NCI-H446 treated with DMSO at 0.1 percent for 48 hours (cell line): ENCODE measurements at regions not wholly inside any gene's neighbourhood (a gene's known extent, or its start where the extent isn't known, plus 50 kb on each side); places are given as distances from the start of the nearest gene placed in this dataset.

Experiments
- DNase-seq: peaks from one replicate; lab custom pipeline; 2025; lab: John Stamatoyannopoulos, UW

DNA sequence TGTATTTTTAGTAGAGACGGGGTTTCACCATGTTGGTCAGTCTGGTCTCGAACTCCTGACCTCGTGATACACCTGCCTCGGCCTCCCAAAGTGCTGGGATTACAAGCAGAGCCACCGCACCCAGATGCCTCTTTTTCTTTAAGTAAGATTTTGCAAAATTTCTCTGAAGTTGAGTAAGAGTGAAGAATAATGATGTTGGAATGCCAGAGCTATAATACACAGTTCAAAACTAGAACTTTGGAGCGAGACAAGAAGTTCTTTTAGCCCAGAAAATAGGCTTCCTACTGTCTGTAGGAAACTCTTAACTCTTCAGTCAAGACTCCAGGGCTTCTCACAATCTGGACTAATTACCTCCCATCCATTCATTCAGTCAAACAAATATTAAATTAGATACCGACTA, 51.4 kb downstream of the MARCHF4 start:
- no peak for DNase-seq

DNA sequence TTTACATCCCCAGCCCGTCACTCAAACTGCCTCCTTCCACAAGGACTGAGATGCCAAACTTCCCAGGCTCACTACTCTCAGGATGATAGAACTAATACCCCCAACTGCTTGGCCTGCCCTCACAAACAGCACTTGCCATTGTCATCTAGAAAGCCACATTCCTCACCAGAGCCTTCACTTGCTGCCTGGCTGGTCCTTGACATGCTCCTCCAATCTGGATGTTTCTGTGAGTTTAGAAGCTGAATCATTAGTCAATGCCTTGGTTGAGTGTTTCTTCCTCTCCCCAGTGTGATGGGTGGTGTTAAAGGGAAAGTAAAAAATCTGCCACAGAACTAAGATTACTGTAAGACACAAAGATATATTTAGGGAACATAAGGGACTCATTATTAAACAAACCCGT, 52.5 kb downstream of the MARCHF4 start:
- DNase-seq = no peak

DNA sequence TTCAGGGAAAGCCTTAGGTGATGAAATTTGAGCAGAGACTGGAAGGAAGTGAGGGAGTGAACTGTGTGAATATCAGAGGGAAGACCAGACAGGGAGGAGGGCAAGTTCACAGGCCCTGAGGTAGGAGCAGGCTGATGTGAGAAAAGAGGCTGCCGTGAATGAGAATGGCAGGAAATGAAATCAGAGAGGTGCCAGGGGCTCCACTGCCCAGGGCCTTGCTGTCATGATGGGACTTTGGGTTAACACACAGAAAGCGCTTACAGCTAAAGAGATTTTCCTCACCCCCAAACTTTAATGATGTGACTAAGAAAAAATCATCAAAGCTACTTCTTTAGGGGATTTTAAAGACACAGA, 53.8 kb downstream of the MARCHF4 start:
- no peak for DNase-seq

DNA sequence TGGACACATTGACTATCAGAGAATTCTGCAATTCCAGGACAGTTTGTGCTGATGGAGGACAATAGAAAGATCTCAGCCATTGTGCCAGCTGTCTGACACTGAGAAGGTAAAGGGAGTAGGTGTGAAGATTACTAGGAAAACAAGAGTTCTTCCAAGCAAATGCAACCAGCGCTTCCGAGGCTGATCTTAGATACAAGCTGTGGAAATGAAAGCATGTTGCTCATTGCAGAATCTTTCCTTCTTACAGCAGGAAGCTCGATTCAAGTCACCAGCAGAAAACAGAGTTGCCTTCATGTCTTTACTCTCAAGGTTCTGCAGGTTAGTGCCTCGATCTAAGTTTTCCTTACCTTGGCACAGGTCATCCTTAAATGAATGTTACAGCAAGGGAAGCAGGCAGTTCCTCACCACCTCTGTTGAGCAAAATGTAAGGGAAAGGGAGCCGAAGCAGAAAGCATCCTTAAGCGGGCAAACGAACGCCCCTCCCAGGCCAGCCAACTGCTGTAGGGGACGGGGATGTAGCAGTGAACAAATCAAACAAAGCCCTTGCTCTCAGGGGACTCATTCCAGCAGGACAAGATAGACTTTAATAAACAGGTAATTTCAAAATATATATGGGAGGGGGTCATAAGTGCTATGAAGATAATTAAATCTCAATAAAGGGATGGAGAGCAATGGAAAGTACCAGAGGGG, 54.3 kb downstream of the MARCHF4 start:
- no peak for DNase-seq

DNA sequence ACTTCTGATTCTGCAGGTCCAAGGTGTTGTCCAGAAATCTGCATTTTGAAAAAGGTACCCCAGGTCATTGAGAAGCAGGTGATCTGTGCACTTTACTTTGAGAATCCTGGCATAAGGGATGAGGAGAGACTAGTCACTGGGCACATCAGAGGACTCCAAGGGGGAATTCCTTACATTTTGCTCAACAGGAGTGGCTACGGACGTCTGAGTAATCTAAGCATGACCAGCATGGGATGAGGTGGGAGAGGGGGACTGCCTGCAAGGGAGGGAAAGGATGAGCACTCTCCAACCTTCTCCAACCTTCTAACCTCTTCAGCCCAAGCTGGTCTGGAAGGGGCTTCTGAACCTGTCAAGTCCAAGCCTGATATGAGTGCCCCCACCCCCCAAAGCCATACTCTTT, 55.5 kb downstream of the MARCHF4 start:
- no peak for DNase-seq

DNA sequence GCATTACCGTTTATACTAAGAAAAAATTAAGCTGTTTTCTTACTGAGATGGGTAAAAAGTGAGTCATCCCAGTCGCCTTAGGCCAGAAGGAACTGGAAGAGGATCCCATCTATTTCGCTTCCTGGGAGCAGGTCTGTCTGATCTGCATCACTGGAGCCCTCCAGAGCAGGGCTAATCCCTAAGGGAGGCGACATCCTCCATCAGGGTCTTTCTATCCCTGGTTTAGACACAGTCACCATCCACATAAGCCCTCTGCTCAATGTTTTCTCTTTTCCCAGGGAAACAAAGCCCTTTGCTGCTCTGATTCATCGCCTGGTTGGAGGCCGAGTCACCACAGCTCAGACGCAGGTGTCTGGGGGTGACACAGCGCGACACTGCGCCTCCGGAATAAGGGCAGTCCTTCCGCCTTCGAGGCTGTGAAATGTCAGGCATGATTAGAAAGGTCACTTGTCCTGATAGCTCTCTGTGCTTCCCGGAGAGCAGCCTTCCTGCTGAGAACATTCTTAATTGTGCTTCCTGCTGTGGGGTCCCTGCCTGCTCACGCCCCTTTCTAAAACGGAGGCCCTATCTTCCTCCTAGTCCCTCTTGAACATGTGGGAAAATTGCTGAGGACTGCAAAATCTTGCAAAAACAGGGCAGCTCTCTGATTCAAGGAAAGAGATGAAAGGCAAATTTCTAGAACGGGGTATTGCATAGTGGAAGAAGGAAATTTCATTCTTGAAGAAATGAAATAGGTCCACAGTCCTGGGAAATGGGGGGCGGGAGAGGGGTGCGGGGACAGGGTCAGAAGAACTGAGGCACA, 56.3 kb downstream of the MARCHF4 start:
- no peak for DNase-seq

DNA sequence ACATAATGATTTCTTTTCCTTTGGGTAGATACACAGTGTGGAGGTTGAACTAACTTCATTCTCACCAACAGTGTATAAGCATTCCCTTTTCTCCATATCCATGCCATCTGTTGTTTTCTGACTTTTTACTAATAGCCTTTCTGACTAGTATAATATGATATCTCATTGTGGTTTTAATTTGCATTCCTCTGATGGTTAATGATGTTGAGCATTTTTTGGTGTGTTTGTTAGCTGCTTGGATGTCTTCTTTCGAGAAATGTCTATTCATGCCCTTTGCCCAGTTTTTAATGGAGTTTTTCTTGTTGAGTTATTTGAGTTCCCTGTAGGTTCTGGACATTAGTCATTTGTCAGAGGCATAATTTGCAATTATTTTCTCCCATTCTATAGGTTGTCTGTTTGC, 59.8 kb downstream of the MARCHF4 start:
- DNase-seq = no peak

DNA sequence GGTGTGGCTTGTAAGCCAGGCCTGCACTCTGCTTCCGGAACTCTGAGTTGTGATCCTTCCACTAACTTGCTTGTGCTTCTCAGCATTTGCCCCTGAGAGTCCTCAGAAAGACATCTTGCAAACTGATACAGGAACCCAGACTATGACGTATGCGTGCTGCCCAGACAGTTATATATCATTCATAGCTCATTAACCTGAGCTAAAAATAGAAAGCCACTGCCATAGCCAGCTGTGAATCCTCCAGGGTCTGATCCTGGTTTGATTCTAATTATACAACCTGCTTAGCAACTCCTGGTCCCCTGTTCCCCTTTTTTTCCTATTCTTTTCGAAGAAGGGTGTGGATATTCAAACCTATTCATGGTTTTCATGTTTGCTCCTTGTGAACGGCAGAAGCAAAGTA, 63.7 kb downstream of the MARCHF4 start:
- peak; percentile 44 for DNase-seq

DNA sequence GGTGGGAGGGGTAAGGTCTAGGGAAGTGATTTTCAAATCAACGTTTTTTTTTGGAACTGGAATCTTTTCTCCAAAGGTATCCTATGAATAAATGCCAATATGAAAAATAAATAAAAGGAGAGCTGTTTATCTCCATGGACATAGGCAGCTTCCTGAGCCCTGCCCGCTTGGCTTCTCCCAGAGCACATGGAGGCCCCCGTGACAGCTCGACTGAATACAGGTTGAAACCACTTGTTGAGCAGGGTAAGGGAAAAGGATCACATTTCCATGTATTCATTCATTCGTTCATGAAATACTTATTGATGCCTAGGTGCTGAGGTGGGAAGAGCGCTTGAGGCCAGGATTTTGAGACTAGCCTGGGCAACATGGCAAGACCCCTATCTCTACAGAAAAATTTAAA, 64.8 kb downstream of the MARCHF4 start:
- DNase-seq = no peak

DNA sequence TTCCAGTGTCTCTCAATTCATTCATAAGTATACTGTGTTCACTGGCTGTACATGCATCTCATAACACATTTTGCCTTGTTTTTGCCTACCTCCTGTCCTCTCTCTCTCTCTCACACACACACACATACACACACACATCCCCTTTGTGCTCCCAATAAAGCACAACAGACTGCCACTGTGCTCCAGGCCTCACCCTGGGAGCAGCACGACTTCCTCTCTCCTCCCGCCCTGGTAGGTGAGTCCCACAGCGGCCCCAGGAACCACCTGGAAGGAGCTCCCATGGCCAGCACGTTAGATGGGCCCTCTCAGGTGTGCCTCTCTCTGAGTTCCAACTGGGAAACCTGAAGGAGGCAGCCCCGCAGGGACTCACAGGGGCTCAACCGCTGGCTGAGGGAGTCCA, 65.4 kb downstream of the MARCHF4 start:
- DNase-seq = no peak

DNA sequence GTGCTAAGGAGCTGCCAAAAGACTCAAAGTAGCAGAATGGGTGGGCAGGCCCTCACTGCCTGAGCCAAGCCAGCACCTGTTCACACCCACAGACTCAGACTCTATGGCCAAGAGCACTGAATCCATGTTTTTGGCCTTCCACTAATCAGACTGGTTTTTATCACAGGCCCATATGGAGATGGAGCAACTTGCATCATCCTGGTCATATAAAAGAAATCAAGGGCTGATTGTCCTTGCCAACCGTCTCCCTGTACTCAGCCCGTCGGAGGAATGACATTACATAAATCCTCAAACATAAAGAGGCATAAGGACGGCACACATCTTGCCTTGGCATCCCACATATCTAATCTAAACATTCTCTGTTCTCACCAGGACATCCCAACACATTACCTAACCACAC, 66.7 kb downstream of the MARCHF4 start:
- DNase-seq = no peak

DNA sequence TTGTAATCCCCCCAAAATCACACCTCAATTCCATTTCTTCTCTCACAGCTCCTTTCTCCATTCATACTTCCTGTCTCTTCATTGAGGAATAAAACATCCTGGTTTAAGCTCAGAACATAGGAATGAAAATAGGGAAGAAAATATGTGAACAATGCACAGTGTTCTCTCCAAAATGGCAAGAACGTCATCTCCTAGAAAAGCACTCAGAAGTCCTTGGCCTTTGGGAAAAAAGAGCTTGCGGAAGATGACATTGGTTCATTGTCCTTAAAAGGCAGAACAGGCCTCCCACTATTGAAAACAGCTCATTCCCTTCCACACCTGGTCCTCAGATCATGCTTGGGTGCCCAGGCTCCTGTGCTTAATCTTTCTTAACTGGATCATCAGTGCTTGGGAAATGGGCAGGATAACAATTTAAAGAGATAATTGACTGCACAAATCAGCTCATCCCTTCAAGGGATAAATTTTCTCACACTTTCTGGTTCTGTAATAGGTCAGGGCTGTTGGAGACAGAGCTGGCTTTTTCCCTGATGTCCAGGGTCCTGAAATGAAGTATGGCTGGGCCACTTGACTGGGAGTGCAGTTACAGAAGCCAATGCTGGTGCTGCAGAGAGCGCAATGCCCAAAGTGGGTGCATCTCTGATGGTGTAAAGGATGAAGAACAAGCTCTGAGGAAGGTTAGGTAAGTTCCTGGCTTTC, 69.2 kb downstream of the MARCHF4 start:
- DNase-seq = no peak

DNA sequence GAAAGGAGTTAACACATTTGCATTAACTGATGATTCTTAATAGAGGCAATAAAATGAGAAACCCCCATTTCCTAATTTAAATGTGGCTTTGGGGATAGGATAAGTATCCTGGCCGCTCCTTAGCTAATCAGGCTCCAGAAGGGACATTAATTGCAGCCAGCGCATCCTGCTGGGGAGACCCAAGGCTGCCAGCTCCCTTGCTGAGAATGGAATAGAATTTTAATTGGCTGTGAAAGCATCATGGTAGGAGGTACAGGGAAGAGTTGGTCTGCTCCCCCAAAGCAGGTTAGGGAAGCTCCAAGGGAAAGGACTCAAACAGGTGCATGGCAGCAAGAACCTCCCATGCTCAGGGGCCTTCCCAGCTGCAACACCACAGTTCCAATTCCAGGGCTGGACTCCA, 71.4 kb downstream of the MARCHF4 start:
- DNase-seq = peak; percentile 47

DNA sequence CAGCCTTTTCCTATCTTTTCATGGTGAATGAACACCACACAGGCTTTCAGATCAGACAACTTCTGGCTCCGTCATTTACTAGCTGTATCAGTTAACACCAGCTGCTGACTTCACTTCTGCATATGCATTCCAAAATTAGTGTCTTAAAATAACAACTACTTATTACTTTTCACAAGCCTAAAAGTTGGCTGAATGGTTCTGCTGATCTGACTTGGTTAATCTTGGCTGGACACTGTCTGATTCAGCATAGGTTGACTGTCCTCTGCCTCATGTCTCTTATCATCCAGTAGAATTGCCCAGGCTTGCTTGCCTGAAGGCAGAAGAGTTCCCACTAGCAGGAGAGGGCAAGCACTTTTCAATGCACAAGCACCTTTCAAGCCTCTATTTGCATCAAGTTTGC, 72.7 kb downstream of the MARCHF4 start:
- no peak for DNase-seq

DNA sequence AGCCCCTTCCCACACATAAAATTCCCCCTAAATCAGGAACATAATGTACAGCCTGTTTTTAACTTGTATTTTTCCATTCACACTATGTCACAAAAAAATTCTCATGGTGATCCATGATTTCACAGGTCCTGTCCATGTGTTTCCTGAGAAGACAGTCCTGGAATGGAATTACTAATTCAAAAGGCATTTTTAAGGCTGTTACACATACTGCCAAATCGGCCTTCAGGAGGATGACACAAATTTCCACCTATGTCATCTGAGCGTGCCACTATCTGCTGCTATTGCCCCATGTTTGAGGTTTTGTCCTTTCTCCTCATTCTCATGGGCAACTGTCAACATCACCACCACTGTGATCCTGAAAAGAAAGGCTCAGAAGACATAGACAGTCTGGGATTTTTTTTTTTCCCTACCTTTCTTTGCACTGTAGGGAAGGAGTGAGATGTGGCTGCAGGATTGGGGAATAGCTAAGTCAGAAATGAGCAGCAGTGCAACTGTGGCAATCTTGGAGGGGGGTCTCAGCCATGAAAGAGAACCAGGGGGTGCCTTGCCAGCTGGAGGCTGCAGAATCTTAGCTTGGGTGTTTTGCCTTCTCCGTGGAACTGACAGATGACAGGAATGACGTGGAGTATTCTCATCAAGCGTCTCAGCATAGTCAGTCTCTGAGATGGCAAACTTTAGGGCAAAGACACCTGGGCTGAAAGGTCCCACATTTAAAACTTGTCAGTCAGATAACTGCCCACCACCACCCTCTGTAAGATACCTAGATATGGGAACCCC, 73.4 kb downstream of the MARCHF4 start:
- no peak for DNase-seq

DNA sequence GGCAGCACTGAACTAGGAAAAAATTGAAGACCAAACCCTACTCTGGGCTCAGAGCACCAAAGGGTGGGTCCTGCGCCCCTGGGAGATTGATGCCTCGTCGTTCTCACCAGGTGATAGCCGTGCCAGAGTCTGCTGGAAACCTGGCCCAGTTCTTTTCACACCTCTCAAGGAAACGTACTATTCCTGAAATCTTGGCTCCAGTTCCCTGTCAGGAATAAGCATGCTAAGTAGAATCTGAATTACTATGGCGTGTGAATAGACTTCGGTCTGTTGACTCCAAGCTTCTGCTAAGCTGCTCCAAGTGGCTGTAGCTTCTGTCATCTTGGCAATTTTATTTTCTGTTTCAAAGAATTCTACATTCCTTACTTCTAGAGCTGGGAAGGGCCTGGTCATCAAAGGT, 75.4 kb downstream of the MARCHF4 start:
- DNase-seq = no peak

DNA sequence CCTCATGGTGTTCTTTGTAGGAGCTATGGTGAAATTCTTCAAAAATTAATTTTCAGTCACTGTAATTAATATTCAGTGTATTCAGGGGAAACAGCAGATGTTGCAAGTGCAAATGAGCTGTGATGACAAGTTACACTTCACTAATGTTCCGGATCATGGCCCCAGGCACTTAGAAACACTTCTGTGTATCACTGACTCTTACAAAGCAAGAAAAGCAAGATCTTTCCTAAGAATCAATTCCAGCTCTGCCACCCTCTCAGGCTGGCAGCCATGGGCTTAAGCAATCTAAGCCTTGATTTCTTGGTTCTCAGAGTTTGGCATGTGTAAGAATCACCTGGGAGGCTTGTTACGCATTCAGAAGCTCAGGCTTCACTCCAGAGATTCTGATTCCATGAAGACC, 78.0 kb downstream of the MARCHF4 start:
- peak; percentile 61 for DNase-seq

DNA sequence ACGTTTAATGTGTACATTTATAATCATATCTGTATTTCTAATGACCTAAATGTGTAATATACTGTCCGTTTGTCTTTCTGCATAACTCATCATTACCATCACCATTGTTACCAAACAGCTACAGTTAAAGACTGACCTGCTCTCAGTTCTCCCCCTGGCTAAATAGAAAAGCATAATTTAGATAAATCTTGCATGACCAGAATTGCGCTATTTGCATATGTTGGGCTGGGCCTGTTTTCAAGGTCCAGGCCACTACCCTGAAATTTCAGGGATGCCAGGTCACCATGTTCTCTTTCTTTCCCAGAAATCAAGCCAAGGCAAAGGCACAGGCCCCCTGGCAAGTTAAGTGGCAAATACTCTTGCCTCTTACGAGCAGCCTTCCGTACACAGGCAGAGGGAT, 78.4 kb downstream of the MARCHF4 start:
- DNase-seq = no peak

DNA sequence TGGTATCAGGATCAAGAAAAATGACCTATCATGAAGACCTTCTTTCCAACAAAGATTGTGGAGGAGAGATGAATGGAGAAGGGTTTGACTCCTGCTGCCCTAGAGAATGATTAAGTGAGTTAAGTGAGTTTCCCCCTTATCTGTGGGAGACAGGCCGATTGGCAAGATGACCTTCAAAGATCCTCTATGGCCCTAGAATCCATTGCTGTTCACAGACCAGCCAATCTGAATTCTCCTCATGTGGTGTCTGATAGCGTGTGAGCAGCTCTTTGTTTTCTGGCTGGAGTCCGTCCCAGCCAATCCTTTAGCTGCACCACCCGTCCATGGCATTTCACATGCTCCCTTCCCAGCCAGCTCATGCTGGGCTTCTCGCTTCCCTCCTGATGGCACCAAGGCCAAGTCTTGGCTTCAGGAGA, 79.4 kb downstream of the MARCHF4 start:
- peak; percentile 88 for DNase-seq

DNA sequence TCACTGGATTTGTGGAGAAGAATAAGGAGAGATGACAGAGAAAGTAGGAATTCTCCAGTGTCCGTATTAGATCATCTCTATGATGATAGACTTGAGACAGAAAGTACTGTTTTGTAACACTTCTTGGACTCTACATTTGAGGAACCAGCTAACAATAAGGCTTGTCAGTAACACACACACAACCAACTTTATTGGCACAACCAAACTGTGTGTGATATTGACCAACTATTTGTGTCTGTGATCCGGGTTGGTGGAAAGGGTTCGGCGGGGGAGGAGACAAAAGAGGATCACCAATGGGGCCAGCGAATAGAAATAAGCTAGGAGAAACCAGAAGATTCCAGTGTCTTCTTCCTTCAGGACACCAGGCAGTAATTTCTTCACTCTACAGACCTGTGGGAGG, 79.8 kb downstream of the MARCHF4 start:
- DNase-seq = no peak

DNA sequence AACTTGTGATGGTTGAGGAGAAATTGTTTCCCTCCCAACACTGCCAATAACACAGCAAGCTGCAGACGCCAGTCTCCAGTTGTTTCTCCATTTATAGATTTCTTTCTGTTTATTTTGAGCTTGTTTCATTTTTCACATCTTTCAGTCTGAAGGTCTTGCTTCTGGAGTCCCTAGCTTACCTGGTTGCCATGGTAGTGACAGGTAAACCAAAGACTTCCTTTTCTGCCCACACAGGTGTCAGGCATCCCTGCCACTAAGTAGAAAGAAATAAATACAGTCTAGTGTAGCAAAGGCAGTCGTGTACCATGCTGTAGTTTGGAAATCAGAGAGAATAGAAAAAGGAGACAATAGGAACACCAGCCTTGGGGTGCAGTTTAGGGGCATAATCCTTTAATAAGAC, 82.8 kb downstream of the MARCHF4 start:
- DNase-seq = no peak

DNA sequence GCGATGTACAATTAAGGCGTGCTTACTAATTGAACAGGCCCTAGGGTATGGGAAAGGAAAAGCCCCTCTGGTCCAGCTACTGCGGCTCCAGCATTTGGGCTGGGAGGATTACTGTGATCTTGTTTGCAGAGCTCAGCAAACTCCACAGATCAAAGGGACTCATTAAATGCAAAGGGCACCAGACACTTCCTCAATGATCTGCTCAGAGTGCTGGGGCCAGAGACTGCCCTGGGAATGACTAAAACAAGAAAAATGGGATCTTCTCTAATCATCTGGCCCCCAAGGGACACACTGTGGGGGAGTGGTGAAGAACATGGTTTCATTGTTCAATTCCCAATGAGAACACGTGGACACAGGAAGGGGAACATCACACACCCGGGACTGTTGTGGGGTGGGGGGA, 85.0 kb downstream of the MARCHF4 start:
- no peak for DNase-seq
